K562 (cell line): ENCODE measurements at regions not wholly inside any gene's neighbourhood (a gene's known extent, or its start where the extent isn't known, plus 50 kb on each side); places are given as distances from the start of the nearest gene placed in this dataset.

Source experiments
- ATAC-seq: fragments of 200-7000 bp; cut with Tn5 transposase; 3 replicates; pipeline ENCODE4 v1.9.1; 2020; ENCODE audit warnings: moderate library complexity
- BruUV-seq: library from RNA; stranded (reverse); fragments of 400-500 nt; replicated peaks from 2 replicates; lab custom pipeline; 2021; lab: Mats Ljungman, UMichigan
- CTCF ChIA-PET: fragments of 300-600 bp; formaldehyde crosslinking; extraction: SDS; loops from one replicate; lab custom pipeline; 2021; ENCODE audit warnings: low intra/inter-chr PET ratio; lab: Yijun Ruan, JAX
- POLR2A ChIA-PET: fragments of 300-600, 350-650 bp; sonication (Branson Sonifier 250); formaldehyde crosslinking; extraction: SDS; loops from one replicate; lab custom pipeline; 2021; ENCODE audit warnings: antibody characterized with exemption, inconsistent platforms; lab: Yijun Ruan, JAX
- DNase-seq, 4 experiments: peaks; one replicate each; pipeline versions ENCODE4 v3.0.0 to v3.0.0-alpha.2; 2011 to 2018; ENCODE audit warnings: low spot score in 3 of 4, mixed read lengths in 3 of 4; ENCODE audit errors: extremely low read depth in 1 of 4
- FAIRE-seq: peaks from 2 replicates; lab custom pipeline; 2011; peaks lifted over from hg19 to GRCh38; lab: Jason Lieb, UNC
- H2AFZ ChIP-seq: 2 replicates; pipeline ENCODE4 v1.6.0; 2011; ENCODE audit warnings: low read depth, low read length, control low read depth, inconsistent platforms
- H3K27ac ChIP-seq: fragments of 200-600 bp; 3 replicates; pipeline ENCODE4 v1.8.0; 2011; ENCODE audit warnings: low read depth, mild to moderate bottlenecking, control low read depth, inconsistent platforms, low read length, moderate library complexity, mixed read lengths; ENCODE audit errors: extremely low read depth
- H3K27me3 ChIP-seq, 2 experiments: fragments of 300-600 bp in 1 of 2; 2 replicates in 1 of 2; 3 replicates in 1 of 2; pipeline versions ENCODE4 v1.6.0 to v1.8.0; 2011; ENCODE audit warnings: inconsistent platforms in 2 of 2, low read length in 2 of 2, mild to moderate bottlenecking in 1 of 2, mixed read lengths in 1 of 2, moderate library complexity in 1 of 2; ENCODE audit not compliant: control insufficient read depth in 2 of 2, insufficient read depth in 2 of 2
- H3K36me3 ChIP-seq: fragments of 300-600 bp; 3 replicates; pipeline ENCODE4 v1.8.0; 2011; ENCODE audit warnings: mild to moderate bottlenecking, low read length, inconsistent platforms; ENCODE audit not compliant: control insufficient read depth, insufficient read depth
- H3K4me1 ChIP-seq, 2 experiments: fragments of 200-600 bp in 1 of 2; replicated peaks in 1 of 2; 2 replicates in 1 of 2; 3 replicates in 1 of 2; pipeline versions ENCODE4 v1.5.1 to v1.8.0; 2011; ENCODE audit warnings: inconsistent platforms in 2 of 2, low read length in 2 of 2, mild to moderate bottlenecking in 1 of 2, mixed read lengths in 1 of 2, moderate library complexity in 1 of 2; ENCODE audit not compliant: control insufficient read depth in 2 of 2, insufficient read depth in 2 of 2
- H3K4me2 ChIP-seq: 2 replicates; pipeline ENCODE4 v1.6.1; 2011; ENCODE audit warnings: low read length, control low read depth, inconsistent platforms, mixed read lengths; ENCODE audit not compliant: insufficient read depth
- H3K4me3 ChIP-seq: fragments of 200-600 bp; sonication (generic), shearing (Covaris generic); 2 replicates; pipeline ENCODE4 v1.5.1; 2016; ENCODE audit warnings: control low read depth, inconsistent platforms
- H3K79me2 ChIP-seq: fragments of 200-600 bp; 3 replicates; pipeline ENCODE4 v1.8.0; 2011; ENCODE audit warnings: low read length, inconsistent platforms; ENCODE audit not compliant: control insufficient read depth, insufficient read depth
- H3K9ac ChIP-seq, 2 experiments: 2 replicates each; pipeline versions ENCODE4 v1.6.0 to v1.6.1; 2011; ENCODE audit warnings: low read depth in 2 of 2, low read length in 2 of 2, control low read depth in 1 of 2, inconsistent platforms in 1 of 2, mild to moderate bottlenecking in 1 of 2, mixed read lengths in 1 of 2; ENCODE audit not compliant: insufficient read depth in 1 of 2
- H3K9me1 ChIP-seq: one replicate; pipeline ENCODE4 v1.6.0; 2011; ENCODE audit warnings: inconsistent platforms, mild to moderate bottlenecking, low read length, moderate library complexity; ENCODE audit not compliant: control insufficient read depth, insufficient read depth
- H3K9me3 ChIP-seq: replicated peaks from 2 replicates; pipeline ENCODE4 v1.5.1; 2011; ENCODE audit warnings: low read depth, low read length, inconsistent platforms; ENCODE audit not compliant: control insufficient read depth, insufficient read depth
- H4K20me1 ChIP-seq: replicated peaks from 2 replicates; pipeline ENCODE4 v1.6.1; 2011; ENCODE audit warnings: low read length, inconsistent platforms, mixed read lengths; ENCODE audit not compliant: control insufficient read depth, insufficient read depth
- IFI16 ChIP-seq: fragments of 250-450 bp; sonication (Bioruptor Pico); IDR thresholded peaks from 2 replicates; pipeline ENCODE4 v2.1.2; 2022; ENCODE audit warnings: mild to moderate bottlenecking, inconsistent platforms
- MTA2 ChIP-seq: fragments of 450-650 bp; IDR thresholded peaks from 2 replicates; pipeline ENCODE4 v1.6.1; 2016; ENCODE audit warnings: low read depth
- PML ChIP-seq: IDR thresholded peaks from 2 replicates; pipeline ENCODE4 v1.6.1; 2012; ENCODE audit warnings: low read length, inconsistent platforms
- PTBP1 ChIP-seq: fragments of 200-400 bp; formaldehyde crosslinking; IDR thresholded peaks from 2 replicates; pipeline ENCODE4 v1.6.1; 2017; ENCODE audit warnings: low read depth, low read length
- SMC3 ChIP-seq: conservative IDR thresholded peaks from 2 replicates; pipeline ENCODE4 v1.6.1; 2011; ENCODE audit warnings: low read depth, low read length, improper control_type of control experiment; ENCODE audit not compliant: insufficient read depth
- TAF1 ChIP-seq: IDR thresholded peaks from 2 replicates; pipeline ENCODE4 v1.6.1; 2011; ENCODE audit warnings: mild to moderate bottlenecking, low read length, moderate library complexity; ENCODE audit not compliant: insufficient read depth, control insufficient read depth, severe bottlenecking; ENCODE audit errors: extremely low read depth
- WGBS: fragments of 100-300 bp; shearing (Covaris generic); methylation state at CpG from one replicate; pipeline ENCODE4 v1.1.6; 2016; ENCODE audit warnings: low coverage, mixed read lengths; ENCODE audit not compliant: insufficient coverage; ENCODE audit errors: missing lambda C conversion rate; 5-methylcytosine and 5-hydroxymethylcytosine counted together
- in situ Hi-C: fragments of 300-500 bp; cut with MboI; formaldehyde crosslinking; loops from 4 replicates; pipeline ENCODE4 v1.15.0; 2018; ENCODE audit warnings: inconsistent platforms, mixed read lengths
- intact Hi-C: fragments of 100-400 bp; cut with micrococcal nuclease; formaldehyde crosslinking; loops from 2 replicates; pipeline ENCODE4 v1.14.2; 2022
- TF ChIP-seq, protein P1 (sequence below): IDR thresholded peaks from 3 replicates; pipeline ENCODE4 v1.6.1; 2011; ENCODE audit warnings: borderline replicate concordance, mild to moderate bottlenecking, moderate library complexity; ENCODE audit not compliant: insufficient read length; ENCODE audit errors: extremely low read depth
- TF ChIP-seq, protein P2 (sequence below): sonication (generic); formaldehyde crosslinking; IDR thresholded peaks from 2 replicates; pipeline ENCODE4 v1.8.1; 2023; ENCODE audit warnings: mild to moderate bottlenecking, missing genetic modification reagents
- TF ChIP-seq, protein P3 (sequence below): sonication (generic); formaldehyde crosslinking; IDR thresholded peaks from 2 replicates; pipeline ENCODE4 v1.8.0; 2022; ENCODE audit warnings: mild to moderate bottlenecking, missing genetic modification reagents
- TF ChIP-seq, protein P4 (sequence below): sonication (generic); formaldehyde crosslinking; IDR thresholded peaks from 2 replicates; pipeline ENCODE4 v1.8.1; 2022; ENCODE audit warnings: missing genetic modification reagents
- TF ChIP-seq, protein P5 (sequence below): fragments of 250-450 bp; sonication (Bioruptor Pico); IDR thresholded peaks from 2 replicates; pipeline ENCODE4 v1.9.0; 2021; ENCODE audit warnings: mild to moderate bottlenecking

DNA sequence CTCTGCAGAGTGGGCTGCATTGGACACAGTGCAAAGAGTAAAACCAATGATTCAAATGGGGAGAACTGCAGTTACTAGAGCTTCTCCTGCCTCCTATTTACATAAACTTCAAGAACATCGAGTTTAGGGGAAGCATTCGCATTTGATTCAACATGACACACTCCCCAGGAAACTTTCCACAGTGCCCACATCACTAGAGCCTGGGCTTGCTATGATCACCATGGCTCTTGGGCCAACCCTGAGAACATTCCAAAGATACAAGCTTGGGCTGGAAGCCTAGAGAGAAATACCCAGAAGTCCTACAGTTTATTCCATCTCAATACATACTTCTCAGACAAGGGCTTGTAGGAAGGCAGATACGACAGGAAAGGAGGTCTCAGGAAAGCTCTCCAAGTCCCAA is 337.9 kb downstream of the CD83 start:
- Histone ChIP-seq H3K4me2 (no peak overlapping the region), H3K9me1 (peaks cover 3% of the 10 kb centered on the region), H3K27me3 (no peaks in the 10 kb centered on the region), H3K4me3 (no peak overlapping the region), H3K36me3 (no peaks in the 10 kb centered on the region), H4K20me1 (no peaks in the 10 kb centered on the region), H3K79me2 (no peaks in the 10 kb centered on the region), H3K9ac (no peak overlapping the region; a peak in 1 of 4 replicates), H3K4me1 (peaks cover 29 to 66% of the 10 kb centered on the region in 2 experiments), H3K27ac (peak overlapping the region; percentile 8; the same call in 1 of the 3 replicates), H3K9me3 (no peaks in the 10 kb centered on the region), H2AFZ (peak overlapping the region; percentile 43; the same call in 1 of the 2 replicates)
- ChIA-PET CTCF (no interaction called here), POLR2A (interaction anchor here (0.6 to 1.5 kb wide), 6 partner anchors 9 to 1029 kb away, joined by 3 to 7 read pairs (median 4); no protein-coding TSS in a partner anchor)
- DNase-seq (no peak), FAIRE-seq (no peak), ATAC-seq (no peak)
- intact Hi-C loops (no loop called here), in situ Hi-C loops (no loop called here)
- WGBS = 70% methylated on average over 3 of the region's 3 CpGs
- no TSS peak for BruUV-seq
- TF ChIP-seq, protein P1, sequence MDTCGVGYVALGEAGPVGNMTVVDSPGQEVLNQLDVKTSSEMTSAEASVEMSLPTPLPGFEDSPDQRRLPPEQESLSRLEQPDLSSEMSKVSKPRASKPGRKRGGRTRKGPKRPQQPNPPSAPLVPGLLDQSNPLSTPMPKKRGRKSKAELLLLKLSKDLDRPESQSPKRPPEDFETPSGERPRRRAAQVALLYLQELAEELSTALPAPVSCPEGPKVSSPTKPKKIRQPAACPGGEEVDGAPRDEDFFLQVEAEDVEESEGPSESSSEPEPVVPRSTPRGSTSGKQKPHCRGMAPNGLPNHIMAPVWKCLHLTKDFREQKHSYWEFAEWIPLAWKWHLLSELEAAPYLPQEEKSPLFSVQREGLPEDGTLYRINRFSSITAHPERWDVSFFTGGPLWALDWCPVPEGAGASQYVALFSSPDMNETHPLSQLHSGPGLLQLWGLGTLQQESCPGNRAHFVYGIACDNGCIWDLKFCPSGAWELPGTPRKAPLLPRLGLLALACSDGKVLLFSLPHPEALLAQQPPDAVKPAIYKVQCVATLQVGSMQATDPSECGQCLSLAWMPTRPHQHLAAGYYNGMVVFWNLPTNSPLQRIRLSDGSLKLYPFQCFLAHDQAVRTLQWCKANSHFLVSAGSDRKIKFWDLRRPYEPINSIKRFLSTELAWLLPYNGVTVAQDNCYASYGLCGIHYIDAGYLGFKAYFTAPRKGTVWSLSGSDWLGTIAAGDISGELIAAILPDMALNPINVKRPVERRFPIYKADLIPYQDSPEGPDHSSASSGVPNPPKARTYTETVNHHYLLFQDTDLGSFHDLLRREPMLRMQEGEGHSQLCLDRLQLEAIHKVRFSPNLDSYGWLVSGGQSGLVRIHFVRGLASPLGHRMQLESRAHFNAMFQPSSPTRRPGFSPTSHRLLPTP = no peak
- TF ChIP-seq PML (no peak), TAF1 (no peak), SMC3 (no peak), PTBP1 (no peak), MTA2 (no peak), IFI16 (CRISPR knock-in tag) (no peak)
- TF ChIP-seq, protein P2, sequence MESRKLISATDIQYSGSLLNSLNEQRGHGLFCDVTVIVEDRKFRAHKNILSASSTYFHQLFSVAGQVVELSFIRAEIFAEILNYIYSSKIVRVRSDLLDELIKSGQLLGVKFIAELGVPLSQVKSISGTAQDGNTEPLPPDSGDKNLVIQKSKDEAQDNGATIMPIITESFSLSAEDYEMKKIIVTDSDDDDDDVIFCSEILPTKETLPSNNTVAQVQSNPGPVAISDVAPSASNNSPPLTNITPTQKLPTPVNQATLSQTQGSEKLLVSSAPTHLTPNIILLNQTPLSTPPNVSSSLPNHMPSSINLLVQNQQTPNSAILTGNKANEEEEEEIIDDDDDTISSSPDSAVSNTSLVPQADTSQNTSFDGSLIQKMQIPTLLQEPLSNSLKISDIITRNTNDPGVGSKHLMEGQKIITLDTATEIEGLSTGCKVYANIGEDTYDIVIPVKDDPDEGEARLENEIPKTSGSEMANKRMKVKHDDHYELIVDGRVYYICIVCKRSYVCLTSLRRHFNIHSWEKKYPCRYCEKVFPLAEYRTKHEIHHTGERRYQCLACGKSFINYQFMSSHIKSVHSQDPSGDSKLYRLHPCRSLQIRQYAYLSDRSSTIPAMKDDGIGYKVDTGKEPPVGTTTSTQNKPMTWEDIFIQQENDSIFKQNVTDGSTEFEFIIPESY (CRISPR knock-in tag) = no peak
- TF ChIP-seq, protein P3, sequence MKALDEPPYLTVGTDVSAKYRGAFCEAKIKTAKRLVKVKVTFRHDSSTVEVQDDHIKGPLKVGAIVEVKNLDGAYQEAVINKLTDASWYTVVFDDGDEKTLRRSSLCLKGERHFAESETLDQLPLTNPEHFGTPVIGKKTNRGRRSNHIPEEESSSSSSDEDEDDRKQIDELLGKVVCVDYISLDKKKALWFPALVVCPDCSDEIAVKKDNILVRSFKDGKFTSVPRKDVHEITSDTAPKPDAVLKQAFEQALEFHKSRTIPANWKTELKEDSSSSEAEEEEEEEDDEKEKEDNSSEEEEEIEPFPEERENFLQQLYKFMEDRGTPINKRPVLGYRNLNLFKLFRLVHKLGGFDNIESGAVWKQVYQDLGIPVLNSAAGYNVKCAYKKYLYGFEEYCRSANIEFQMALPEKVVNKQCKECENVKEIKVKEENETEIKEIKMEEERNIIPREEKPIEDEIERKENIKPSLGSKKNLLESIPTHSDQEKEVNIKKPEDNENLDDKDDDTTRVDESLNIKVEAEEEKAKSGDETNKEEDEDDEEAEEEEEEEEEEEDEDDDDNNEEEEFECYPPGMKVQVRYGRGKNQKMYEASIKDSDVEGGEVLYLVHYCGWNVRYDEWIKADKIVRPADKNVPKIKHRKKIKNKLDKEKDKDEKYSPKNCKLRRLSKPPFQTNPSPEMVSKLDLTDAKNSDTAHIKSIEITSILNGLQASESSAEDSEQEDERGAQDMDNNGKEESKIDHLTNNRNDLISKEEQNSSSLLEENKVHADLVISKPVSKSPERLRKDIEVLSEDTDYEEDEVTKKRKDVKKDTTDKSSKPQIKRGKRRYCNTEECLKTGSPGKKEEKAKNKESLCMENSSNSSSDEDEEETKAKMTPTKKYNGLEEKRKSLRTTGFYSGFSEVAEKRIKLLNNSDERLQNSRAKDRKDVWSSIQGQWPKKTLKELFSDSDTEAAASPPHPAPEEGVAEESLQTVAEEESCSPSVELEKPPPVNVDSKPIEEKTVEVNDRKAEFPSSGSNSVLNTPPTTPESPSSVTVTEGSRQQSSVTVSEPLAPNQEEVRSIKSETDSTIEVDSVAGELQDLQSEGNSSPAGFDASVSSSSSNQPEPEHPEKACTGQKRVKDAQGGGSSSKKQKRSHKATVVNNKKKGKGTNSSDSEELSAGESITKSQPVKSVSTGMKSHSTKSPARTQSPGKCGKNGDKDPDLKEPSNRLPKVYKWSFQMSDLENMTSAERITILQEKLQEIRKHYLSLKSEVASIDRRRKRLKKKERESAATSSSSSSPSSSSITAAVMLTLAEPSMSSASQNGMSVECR = no peak
- TF ChIP-seq, protein P4, sequence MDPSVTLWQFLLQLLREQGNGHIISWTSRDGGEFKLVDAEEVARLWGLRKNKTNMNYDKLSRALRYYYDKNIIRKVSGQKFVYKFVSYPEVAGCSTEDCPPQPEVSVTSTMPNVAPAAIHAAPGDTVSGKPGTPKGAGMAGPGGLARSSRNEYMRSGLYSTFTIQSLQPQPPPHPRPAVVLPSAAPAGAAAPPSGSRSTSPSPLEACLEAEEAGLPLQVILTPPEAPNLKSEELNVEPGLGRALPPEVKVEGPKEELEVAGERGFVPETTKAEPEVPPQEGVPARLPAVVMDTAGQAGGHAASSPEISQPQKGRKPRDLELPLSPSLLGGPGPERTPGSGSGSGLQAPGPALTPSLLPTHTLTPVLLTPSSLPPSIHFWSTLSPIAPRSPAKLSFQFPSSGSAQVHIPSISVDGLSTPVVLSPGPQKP (CRISPR knock-in tag) = no peak
- TF ChIP-seq, protein P5, sequence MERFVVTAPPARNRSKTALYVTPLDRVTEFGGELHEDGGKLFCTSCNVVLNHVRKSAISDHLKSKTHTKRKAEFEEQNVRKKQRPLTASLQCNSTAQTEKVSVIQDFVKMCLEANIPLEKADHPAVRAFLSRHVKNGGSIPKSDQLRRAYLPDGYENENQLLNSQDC = no peak
